GM18951 (cell line): ENCODE measurements at regions not wholly inside any gene's neighbourhood (a gene's known extent, or its start where the extent isn't known, plus 50 kb on each side); places are given as distances from the start of the nearest gene placed in this dataset.
"Not testable (repeated sequence)": the region's sequence is repeated elsewhere in the genome, so short reads cannot be mapped to it uniquely, and the experiment has no call there.

Experiments
- POLR2A ChIP-seq: IDR thresholded peaks from 4 replicates; pipeline ENCODE4 v1.6.1; 2011; ENCODE audit warnings: mild to moderate bottlenecking; ENCODE audit not compliant: insufficient read length, insufficient read depth; ENCODE audit errors: extremely low read depth
- in situ Hi-C: fragments of 300-500 bp; cut with MboI; formaldehyde crosslinking; loops from one replicate; pipeline ENCODE4 v1.12.0; 2022; ENCODE audit warnings: low sequenced_read_pairs, mixed read lengths, inconsistent platforms; ENCODE audit not compliant: unreplicated experiment

GRCh38 chr1:14375226-14375625, 223.3 kb upstream of the KAZN start:
- in situ Hi-C loops = no loop called here
- TF ChIP-seq POLR2A = no peak

DNA sequence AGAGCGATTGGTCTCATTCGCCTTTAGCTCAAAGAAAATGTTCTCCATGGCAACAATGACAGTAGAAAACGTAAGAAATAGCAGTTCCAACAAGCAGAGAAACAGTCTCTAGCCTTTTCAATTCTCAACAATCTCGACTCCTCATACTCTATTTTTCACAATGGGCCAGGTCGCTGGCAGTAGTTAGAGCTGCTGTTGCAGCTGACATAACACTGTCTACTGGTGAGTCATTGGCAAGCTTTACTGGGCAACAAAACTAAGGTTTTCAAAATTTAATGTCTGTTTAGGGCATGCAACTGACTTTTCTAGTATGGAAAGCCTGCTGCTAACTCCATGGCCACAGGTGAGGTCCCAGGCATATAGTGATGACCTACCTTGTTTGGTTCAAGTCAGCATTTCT, 221.1 kb upstream of the KAZN start:
- TF ChIP-seq POLR2A = no peak
- in situ Hi-C loops = no loop called here

DNA sequence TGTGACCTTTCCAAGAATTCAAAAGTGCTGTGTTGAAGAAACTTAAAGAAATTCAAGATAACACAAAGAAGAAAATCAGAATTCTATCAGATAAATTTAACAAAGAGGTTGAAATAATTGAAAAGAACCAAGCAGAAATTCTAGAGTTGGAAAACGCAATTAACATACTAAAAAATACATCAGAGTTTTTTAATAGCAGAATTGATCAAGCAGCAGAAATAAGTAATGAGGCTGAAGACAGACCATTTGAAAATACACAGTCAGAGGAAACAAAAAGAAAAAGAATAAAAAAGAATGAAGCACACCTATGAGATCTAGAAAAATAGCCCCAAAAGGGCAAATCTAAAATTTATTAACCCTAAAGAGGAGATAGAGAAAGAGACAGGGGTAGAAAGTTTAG, 218.1 kb upstream of the KAZN start:
- in situ Hi-C loops = no loop called here
- no peak for TF ChIP-seq POLR2A

DNA sequence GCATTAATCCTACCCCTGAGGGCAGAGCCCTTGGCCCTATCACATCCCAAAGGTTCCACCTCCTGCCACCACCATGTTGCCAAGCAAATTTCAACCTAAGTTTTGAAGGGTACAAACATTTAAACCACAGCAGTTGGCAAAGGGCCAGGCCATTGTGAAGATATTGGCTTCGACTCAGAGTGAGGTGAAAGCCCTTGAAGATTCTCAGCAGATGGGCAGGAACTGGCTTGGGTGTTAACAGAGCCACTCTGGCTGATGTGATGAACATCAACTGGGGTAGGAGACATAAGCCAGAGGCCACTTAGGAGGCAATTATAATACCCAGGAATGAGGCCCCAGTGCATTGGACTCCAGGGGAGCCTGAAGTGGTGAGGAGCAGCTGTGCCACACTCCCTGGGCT, 207.7 kb upstream of the KAZN start:
- no peak for TF ChIP-seq POLR2A
- in situ Hi-C loops = no loop called here

DNA sequence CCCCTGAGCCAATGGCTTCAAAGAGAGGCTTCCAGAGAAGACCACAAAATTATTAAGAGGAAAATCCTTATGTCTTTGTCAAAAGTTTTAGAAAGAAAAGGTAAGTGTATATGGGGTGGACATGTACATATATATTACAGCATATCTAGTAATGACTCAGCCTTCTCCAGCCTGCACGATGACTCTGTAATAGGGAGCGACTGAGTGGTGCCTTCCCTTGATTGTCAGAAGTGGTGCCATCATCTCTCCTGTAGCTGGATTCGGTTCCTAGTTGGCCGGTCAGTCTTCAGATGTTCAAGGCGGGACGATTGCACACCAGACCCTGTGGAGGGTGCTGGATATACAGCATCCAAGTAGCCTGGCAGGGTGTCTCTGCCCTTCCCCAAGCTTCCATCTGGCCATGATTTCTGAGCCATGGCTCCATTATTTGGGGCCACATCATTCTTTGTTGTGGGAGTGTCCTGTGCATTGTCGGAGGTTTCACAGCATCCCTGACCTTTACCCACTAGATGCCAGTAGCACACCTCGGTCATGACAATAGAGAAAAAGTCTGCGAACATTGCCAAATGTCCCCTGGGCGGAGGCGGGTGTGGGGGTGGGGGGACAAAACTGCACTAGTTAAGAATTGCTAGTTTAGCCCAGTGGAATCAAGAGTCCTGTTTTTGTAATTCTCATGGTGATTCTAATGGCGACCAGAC, 206.2 kb upstream of the KAZN start:
- in situ Hi-C loops = no loop called here

DNA sequence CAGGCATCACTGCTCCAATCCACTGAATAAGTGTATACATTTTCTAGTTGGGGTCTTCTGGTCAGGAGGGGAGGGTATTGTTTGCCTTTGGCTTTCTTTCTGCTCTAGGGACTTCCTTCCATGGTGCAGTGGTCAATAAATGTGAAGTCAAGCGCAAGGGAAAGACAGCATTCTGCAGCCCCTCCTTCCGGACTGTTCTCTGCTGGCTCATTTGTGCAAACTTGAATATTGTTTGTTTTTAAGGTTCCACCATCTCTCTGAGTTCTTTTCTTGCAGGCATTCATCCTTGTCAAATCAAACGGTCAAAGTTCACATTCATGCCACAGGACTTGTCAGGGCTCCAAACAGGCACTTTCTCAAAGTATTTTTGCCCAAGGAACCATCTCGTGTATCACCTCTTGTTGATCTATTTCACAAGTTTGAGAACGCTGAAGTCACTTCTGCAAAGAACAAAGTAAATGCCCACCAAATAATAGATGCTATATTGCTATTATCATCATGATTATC, 205.6 kb upstream of the KAZN start:
- TF ChIP-seq POLR2A = no peak
- in situ Hi-C loops = no loop called here

More for the DNA sequence above, 206.2 kb upstream of the KAZN start:
- TF ChIP-seq POLR2A = no peak

- no peak for TF ChIP-seq POLR2A
Observed at GRCh38 chr1:14396100-14396499, 202.4 kb upstream of the KAZN start.

DNA sequence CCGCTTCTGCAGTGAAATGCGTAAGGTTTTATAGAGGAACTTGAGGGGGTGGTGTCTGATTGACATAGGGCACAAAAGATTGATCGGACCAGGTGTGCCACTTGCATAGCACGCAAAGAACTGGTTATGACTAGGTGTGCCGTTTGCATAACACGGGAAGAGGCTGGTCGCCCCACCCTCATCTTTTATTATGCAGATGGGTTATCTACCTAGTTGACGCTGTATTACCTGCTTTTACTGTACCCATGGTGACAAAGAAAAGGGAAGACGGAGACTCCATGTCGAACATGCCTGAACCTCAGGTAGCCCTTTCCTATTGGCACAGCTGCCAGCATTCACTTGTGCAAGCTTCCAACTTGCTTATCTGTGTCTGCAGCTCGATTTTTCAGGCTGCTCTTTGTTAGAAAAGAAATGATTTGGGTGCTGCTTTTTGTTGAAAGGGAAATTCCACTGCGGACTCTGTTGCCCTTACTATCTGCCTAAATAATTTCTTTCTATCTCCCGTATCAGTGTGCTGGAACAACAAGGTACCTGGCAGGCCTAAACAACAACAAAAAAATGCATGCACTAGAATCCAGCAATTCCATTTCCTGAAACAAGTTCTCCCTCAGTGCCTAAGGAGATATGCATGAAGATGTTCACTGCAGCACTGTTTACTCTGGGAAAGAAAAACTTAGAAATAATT, 194.4 kb upstream of the KAZN start:
- no peak for TF ChIP-seq POLR2A

More at GRCh38 chr1:14396100-14396499, 202.4 kb upstream of the KAZN start:
- in situ Hi-C loops = no loop called here

DNA sequence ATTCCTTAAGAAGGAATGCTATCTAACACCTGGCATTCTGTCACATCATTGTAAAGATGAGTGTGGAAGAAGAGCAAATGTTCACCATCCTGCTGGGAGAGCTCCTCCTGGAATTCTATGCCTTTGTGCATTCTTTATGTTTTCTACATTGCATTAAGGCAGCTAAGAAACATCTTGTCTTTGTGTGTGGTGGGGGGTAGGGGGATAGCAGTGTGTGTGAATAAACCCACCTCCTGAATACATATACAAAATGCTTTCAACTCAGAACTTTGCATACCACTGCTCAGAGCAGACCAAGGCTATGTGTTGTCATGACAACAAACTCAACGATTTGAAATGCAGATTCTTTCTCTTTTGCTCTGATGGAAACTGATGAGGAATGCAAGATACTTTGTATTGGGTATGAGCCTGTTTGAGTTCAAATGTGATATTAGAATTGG, 193.6 kb upstream of the KAZN start:
- in situ Hi-C loops = no loop called here
- no peak for TF ChIP-seq POLR2A

More for the DNA sequence above, 194.4 kb upstream of the KAZN start:
- in situ Hi-C loops = no loop called here

DNA sequence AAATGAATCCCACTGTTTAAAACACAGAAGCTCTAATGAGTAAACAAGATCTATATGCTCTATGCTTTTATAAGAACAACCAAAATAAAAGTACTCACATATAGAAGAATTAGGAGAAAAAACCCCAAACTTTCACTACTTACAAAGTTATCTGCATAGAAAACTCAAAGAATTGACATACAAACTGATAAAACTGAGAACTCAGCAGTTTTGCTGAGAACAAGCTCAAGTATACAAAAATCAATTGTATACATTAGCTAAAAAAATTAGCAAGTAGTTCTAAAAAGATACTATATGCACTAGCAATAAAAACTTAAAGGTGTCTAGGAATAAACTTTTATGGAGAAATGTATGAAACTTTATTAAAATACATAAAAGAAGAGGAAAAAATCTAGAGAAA, 186.2 kb upstream of the KAZN start:
- TF ChIP-seq POLR2A = no peak
- in situ Hi-C loops = no loop called here

GRCh38 chr1:14413819-14414490, 184.5 kb upstream of the KAZN start:
- in situ Hi-C loops = no loop called here

GRCh38 chr1:14415396-14415795, 183.1 kb upstream of the KAZN start:
- no peak for TF ChIP-seq POLR2A
- in situ Hi-C loops = no loop called here

More at GRCh38 chr1:14413819-14414490, 184.5 kb upstream of the KAZN start:
- no peak for TF ChIP-seq POLR2A

GRCh38 chr1:14419778-14420218, 178.7 kb upstream of the KAZN start:
- in situ Hi-C loops = not testable (repeated sequence)
